Stomach (tissue), 8 donors: ENCODE measurements at regions not wholly inside any gene's neighbourhood (a gene's known extent, or its start where the extent isn't known, plus 50 kb on each side); places are given as distances from the start of the nearest gene placed in this dataset.

ENCODE experiments used
- DNase-seq, 2 donors: peaks; one replicate each; pipeline versions ENCODE4 v3.0.0 to v3.0.0-alpha.2; 2013 to 2019
- H3K27ac ChIP-seq, 5 donors: fragments of 200-600 bp in 4 of 5; sonication (generic) in 4 of 5; one replicate each; pipeline ENCODE4 v1.5.1; 2013 to 2019; ENCODE audit warnings: mild to moderate bottlenecking in 1 of 5, moderate library complexity in 1 of 5
- H3K27me3 ChIP-seq, 3 donors: fragments of 200-600 bp; sonication (generic); one replicate each; pipeline ENCODE4 v1.5.1; 2017 to 2019; ENCODE audit warnings: mixed run types in 1 of 3
- H3K36me3 ChIP-seq, 4 donors: fragments of 200-600 bp; sonication (generic); 1 replicate in 3 of 4; 2 replicates in 1 of 4; pipeline ENCODE4 v1.5.1; 2016 to 2019
- H3K4me1 ChIP-seq, 4 donors: fragments of 200-600 bp; sonication (generic); one replicate each; pipeline ENCODE4 v1.5.1; 2016 to 2019
- H3K4me3 ChIP-seq, 4 donors: fragments of 200-600 bp; sonication (generic) in 3 of 4; one replicate each; pipeline ENCODE4 v1.5.1; 2016 to 2019; ENCODE audit warnings: mild to moderate bottlenecking in 1 of 4
- H3K9me3 ChIP-seq, 4 donors: fragments of 200-600 bp; sonication (generic); one replicate each; pipeline ENCODE4 v1.5.1; 2016 to 2019
- EP300 ChIP-seq: sonication (generic); formaldehyde crosslinking; IDR thresholded peaks from one replicate; pipeline ENCODE4 v1.6.1; 2017; ENCODE audit warnings: antibody characterized with exemption
- POLR2A ChIP-seq, 4 donors: fragments of 450-650 bp; IDR thresholded peaks; one replicate each; pipeline ENCODE4 v1.6.1; 2016; ENCODE audit warnings: antibody characterized with exemption in 4 of 4, control low read depth in 2 of 4, mild to moderate bottlenecking in 1 of 4, moderate library complexity in 1 of 4
- POLR2AphosphoS5 ChIP-seq, 3 donors: sonication (generic); formaldehyde crosslinking; IDR thresholded peaks; one replicate each; pipeline ENCODE4 v1.6.1; 2016; ENCODE audit warnings: antibody characterized with exemption in 3 of 3
- WGBS, 5 donors: extraction: QIAGEN DNeasy Blood & Tissue Kit in 3 of 5; methylation state at CpG; one replicate each; pipeline versions ENCODE4 v1.1.5 to v1.1.7; 2013 to 2018; 5-methylcytosine and 5-hydroxymethylcytosine counted together
- intact Hi-C: fragments of 100-400 bp; cut with DNase I; formaldehyde crosslinking; loops from one replicate; pipeline ENCODE4 v1.15.1; 2023; ENCODE audit warnings: low total_unique reads
- TF ChIP-seq, protein P1 (sequence below), 7 experiments: fragments of 450-650 bp in 4 of 7; fragments of 200-600 bp in 3 of 7; sonication (generic) in 3 of 7; IDR thresholded peaks; one replicate each; pipeline ENCODE4 v1.5.1; 2016 to 2019; ENCODE audit warnings: antibody characterized with exemption in 7 of 7, control low read depth in 2 of 7, mild to moderate bottlenecking in 1 of 7
- donor health status: healthy with polysubstance abuse.
- donor health status: Bipolar disorder and iron deficiency.
- donor health status: healthy.

- no peaks in the 10 kb centered on the region for H3K4me1 ChIP-seq
- H3K36me3 ChIP-seq, result no peaks in the 10 kb centered on the region
- no peak for TF ChIP-seq EP300
- TF ChIP-seq POLR2A (IDR thresholded peaks at IDR 0.05), result no peak
- TF ChIP-seq, protein P1, sequence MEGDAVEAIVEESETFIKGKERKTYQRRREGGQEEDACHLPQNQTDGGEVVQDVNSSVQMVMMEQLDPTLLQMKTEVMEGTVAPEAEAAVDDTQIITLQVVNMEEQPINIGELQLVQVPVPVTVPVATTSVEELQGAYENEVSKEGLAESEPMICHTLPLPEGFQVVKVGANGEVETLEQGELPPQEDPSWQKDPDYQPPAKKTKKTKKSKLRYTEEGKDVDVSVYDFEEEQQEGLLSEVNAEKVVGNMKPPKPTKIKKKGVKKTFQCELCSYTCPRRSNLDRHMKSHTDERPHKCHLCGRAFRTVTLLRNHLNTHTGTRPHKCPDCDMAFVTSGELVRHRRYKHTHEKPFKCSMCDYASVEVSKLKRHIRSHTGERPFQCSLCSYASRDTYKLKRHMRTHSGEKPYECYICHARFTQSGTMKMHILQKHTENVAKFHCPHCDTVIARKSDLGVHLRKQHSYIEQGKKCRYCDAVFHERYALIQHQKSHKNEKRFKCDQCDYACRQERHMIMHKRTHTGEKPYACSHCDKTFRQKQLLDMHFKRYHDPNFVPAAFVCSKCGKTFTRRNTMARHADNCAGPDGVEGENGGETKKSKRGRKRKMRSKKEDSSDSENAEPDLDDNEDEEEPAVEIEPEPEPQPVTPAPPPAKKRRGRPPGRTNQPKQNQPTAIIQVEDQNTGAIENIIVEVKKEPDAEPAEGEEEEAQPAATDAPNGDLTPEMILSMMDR (IDR thresholded peaks at IDR 0.05), result no peak
- no peak for TF ChIP-seq POLR2AphosphoS5 (IDR thresholded peaks at IDR 0.05)
- intact Hi-C loops, result no loop called here
- peaks cover 0 to 4% (median 0%) of the 10 kb centered on the region in 3 donors for H3K27me3 ChIP-seq
- WGBS, 5 donors, result 54 to 77% (median 65%) methylated on average over 3 of the region's 3 CpGs
- no peak for DNase-seq
- no peak overlapping the region for H3K27ac ChIP-seq
- H3K9me3 ChIP-seq, result no peaks in the 10 kb centered on the region
- H3K4me3 ChIP-seq, result no peak overlapping the region
Observed at GRCh38 chr15:55015093-55015445, 181.7 kb downstream of the RSL24D1 start.

- WGBS, 5 donors, result 53 to 73% (median 70%) methylated on average over 1 of the region's 1 CpG
- TF ChIP-seq POLR2AphosphoS5 (IDR thresholded peaks at IDR 0.05), result no peak
- TF ChIP-seq, protein P1 (IDR thresholded peaks at IDR 0.05), result no peak
- TF ChIP-seq EP300, result no peak
- no peak for TF ChIP-seq POLR2A (IDR thresholded peaks at IDR 0.05)
Observed at GRCh38 chr15:55014391-55015092, 182.2 kb downstream of the RSL24D1 start.

DNA sequence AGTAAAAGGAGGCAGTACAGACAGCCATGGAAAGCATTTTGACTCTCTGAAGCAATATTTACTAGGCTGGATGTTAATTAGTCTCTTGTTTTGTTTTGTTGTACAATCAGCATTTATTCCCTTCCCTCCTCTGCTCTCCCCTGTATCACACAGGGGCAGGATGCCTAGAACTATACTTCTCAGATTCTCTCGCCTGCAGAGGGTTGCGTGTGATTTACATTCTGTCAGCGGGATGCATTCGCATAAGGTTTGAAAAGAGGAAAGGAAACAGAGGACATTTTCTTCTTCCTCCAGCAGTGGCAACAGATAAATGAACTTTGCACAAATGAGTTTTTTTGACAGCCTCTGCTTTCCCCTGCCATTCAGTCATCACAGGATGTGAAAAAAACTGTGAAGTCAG lies 188.3 kb downstream of the RSL24D1 start:
- H3K9me3 ChIP-seq, result no peaks in the 10 kb centered on the region
- no peaks in the 10 kb centered on the region for H3K27me3 ChIP-seq
- H3K4me1 ChIP-seq, result no peaks in the 10 kb centered on the region
- H3K36me3 ChIP-seq, result no peaks in the 10 kb centered on the region
- intact Hi-C loops, result no loop called here
- peak in 1 of 2 donors; percentile 8 for DNase-seq
- 41 to 71% (median 59%) methylated on average over 4 of the region's 4 CpGs for WGBS, 5 donors
- no peak overlapping the region for H3K27ac ChIP-seq
- TF ChIP-seq, protein P1 (IDR thresholded peaks at IDR 0.05), result no peak
- TF ChIP-seq POLR2AphosphoS5 (IDR thresholded peaks at IDR 0.05) (no peak), POLR2A (IDR thresholded peaks at IDR 0.05) (no peak), EP300 (no peak)
- no peak overlapping the region for H3K4me3 ChIP-seq

More at GRCh38 chr15:55014391-55015092, 182.2 kb downstream of the RSL24D1 start:
- H3K9me3 ChIP-seq, result no peaks in the 10 kb centered on the region
- no peak overlapping the region for H3K27ac ChIP-seq
- no peaks in the 10 kb centered on the region for H3K36me3 ChIP-seq
- H3K4me1 ChIP-seq, result no peaks in the 10 kb centered on the region
- intact Hi-C loops, result no loop called here
- no peak for DNase-seq
- H3K27me3 ChIP-seq, result peaks cover 0 to 4% (median 0%) of the 10 kb centered on the region in 3 donors
- no peak overlapping the region for H3K4me3 ChIP-seq

DNA sequence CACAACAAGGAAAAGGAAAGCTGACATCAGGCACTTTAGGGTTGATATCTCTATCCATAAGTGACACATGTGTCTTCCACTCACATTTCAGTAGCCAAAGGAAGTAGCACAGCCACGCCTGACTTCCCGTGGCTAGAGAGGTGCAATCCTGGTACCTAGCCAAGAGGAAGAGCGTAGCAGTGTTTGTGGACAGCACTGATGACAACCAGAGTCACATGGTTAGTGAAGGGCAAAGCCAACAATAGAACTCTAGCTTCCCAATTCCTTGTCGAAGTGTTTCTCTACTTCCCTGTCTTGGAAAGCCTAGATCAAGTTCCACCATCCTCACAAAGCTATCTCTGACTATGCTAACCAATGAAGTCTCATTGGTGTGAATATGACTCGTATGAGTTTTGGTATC lies 189.2 kb downstream of the RSL24D1 start:
- H3K4me3 ChIP-seq, result no peak overlapping the region
- TF ChIP-seq, protein P1 (IDR thresholded peaks at IDR 0.05), result no peak
- no peak for TF ChIP-seq POLR2AphosphoS5 (IDR thresholded peaks at IDR 0.05)
- no peak for TF ChIP-seq POLR2A (IDR thresholded peaks at IDR 0.05)
- no peak for TF ChIP-seq EP300
- no peaks in the 10 kb centered on the region for H3K4me1 ChIP-seq
- no peak overlapping the region for H3K27ac ChIP-seq
- H3K36me3 ChIP-seq, result no peaks in the 10 kb centered on the region
- peak in 1 of 2 donors; percentile 20 for DNase-seq
- WGBS, 5 donors, result 51 to 79% (median 76%) methylated on average over 5 of the region's 5 CpGs
- no peaks in the 10 kb centered on the region for H3K9me3 ChIP-seq
- intact Hi-C loops, result no loop called here
- H3K27me3 ChIP-seq, result no peaks in the 10 kb centered on the region
